HG03378 (cell line): ENCODE measurements at regions not wholly inside any gene's neighbourhood (a gene's known extent, or its start where the extent isn't known, plus 50 kb on each side); places are given as distances from the start of the nearest gene placed in this dataset.
"Not testable (repeated sequence)": the region's sequence is repeated elsewhere in the genome, so short reads cannot be mapped to it uniquely, and the experiment has no call there.

Source experiments
- ATAC-seq: cut with Tn5 transposase; IDR thresholded peaks from one replicate; pipeline ENCODE4 v1.9.1; 2021; ENCODE audit warnings: mild to moderate bottlenecking, moderate library complexity; ENCODE audit not compliant: unreplicated experiment

- ATAC-seq, result no peak
Measured at GRCh38 chr2:67567886-67568285, 170.8 kb downstream of the ETAA1 start.

- no peak for ATAC-seq
Measured at GRCh38 chr2:67570611-67571010, 173.5 kb downstream of the ETAA1 start.

- ATAC-seq, result no peak
Measured at GRCh38 chr2:67571785-67572718, 174.9 kb downstream of the ETAA1 start.

GRCh38 chr2:67572721-67573435 lies 175.7 kb downstream of the ETAA1 start:
- ATAC-seq, result no peak

GRCh38 chr2:67574230-67574629 lies 177.1 kb downstream of the ETAA1 start:
- ATAC-seq, result no peak

GRCh38 chr2:67576226-67576625 lies 179.1 kb downstream of the ETAA1 start:
- no peak for ATAC-seq

- ATAC-seq, result no peak
Measured at GRCh38 chr2:67576991-67577390, 179.9 kb downstream of the ETAA1 start.

GRCh38 chr2:67579216-67579615 lies 182.1 kb downstream of the ETAA1 start:
- ATAC-seq, result no peak

GRCh38 chr2:67579806-67580205 lies 182.7 kb downstream of the ETAA1 start:
- no peak for ATAC-seq

- no peak for ATAC-seq
Measured at GRCh38 chr2:67581751-67582150, 184.6 kb downstream of the ETAA1 start.

- ATAC-seq, result no peak
Measured at GRCh38 chr2:67583185-67583584, 186.1 kb downstream of the ETAA1 start.

GRCh38 chr2:67585400-67585799 lies 188.3 kb downstream of the ETAA1 start:
- ATAC-seq, result no peak

GRCh38 chr2:67589121-67589520 lies 192.0 kb downstream of the ETAA1 start:
- ATAC-seq, result not testable (repeated sequence)

- ATAC-seq, result not testable (repeated sequence)
Measured at GRCh38 chr2:67594522-67594921, 197.4 kb downstream of the ETAA1 start.

- ATAC-seq, result no peak
Measured at GRCh38 chr2:67596871-67597270, 199.7 kb downstream of the ETAA1 start.

- ATAC-seq, result no peak
Measured at GRCh38 chr2:67599561-67599960, 202.4 kb downstream of the ETAA1 start.

- ATAC-seq, result no peak
Measured at GRCh38 chr2:67600222-67600871, 203.2 kb downstream of the ETAA1 start.

GRCh38 chr2:67600946-67601345 lies 203.8 kb downstream of the ETAA1 start:
- no peak for ATAC-seq

GRCh38 chr2:67604360-67604759 lies 207.2 kb downstream of the ETAA1 start:
- ATAC-seq, result no peak

GRCh38 chr2:67612576-67613042 lies 215.5 kb downstream of the ETAA1 start:
- ATAC-seq, result no peak

GRCh38 chr2:67613227-67613626 lies 216.1 kb downstream of the ETAA1 start:
- no peak for ATAC-seq
